B cell (primary cell): ENCODE measurements at regions not wholly inside any gene's neighbourhood (a gene's known extent, or its start where the extent isn't known, plus 50 kb on each side); places are given as distances from the start of the nearest gene placed in this dataset.
"Not testable (repeated sequence)": the region's sequence is repeated elsewhere in the genome, so short reads cannot be mapped to it uniquely, and the experiment has no call there.

ENCODE experiments used
- CTCF ChIP-seq: fragments of 200-600 bp; IDR thresholded peaks from one replicate; pipeline ENCODE4 v1.8.0; 2022; ENCODE audit warnings: antibody characterized with exemption, mild to moderate bottlenecking
- EZH2 ChIP-seq: IDR thresholded peaks from 2 replicates; pipeline ENCODE4 v1.6.1; 2012; ENCODE audit warnings: borderline replicate concordance, low read depth, mild to moderate bottlenecking, moderate library complexity, low read length; ENCODE audit not compliant: insufficient read depth, poor library complexity, severe bottlenecking

GRCh38 chr4:174175836-174176235, 107.6 kb downstream of the FBXO8 start:
- TF ChIP-seq CTCF, EZH2: not testable (repeated sequence)
